K562 (cell line): ENCODE measurements at regions not wholly inside any gene's neighbourhood (a gene's known extent, or its start where the extent isn't known, plus 50 kb on each side); places are given as distances from the start of the nearest gene placed in this dataset.

Experiments used
- ATAC-seq: fragments of 200-7000 bp; cut with Tn5 transposase; 3 replicates; pipeline ENCODE4 v1.9.1; 2020; ENCODE audit warnings: moderate library complexity
- BruUV-seq: library from RNA; stranded (reverse); fragments of 400-500 nt; replicated peaks from 2 replicates; lab custom pipeline; 2021; lab: Mats Ljungman, UMichigan
- CTCF ChIA-PET: fragments of 300-600 bp; formaldehyde crosslinking; extraction: SDS; loops from one replicate; lab custom pipeline; 2021; ENCODE audit warnings: low intra/inter-chr PET ratio; lab: Yijun Ruan, JAX
- POLR2A ChIA-PET: fragments of 300-600, 350-650 bp; sonication (Branson Sonifier 250); formaldehyde crosslinking; extraction: SDS; loops from one replicate; lab custom pipeline; 2021; ENCODE audit warnings: antibody characterized with exemption, inconsistent platforms; lab: Yijun Ruan, JAX
- DNase-seq, 4 experiments: peaks; one replicate each; pipeline versions ENCODE4 v3.0.0 to v3.0.0-alpha.2; 2011 to 2018; ENCODE audit warnings: low spot score in 3 of 4, mixed read lengths in 3 of 4; ENCODE audit errors: extremely low read depth in 1 of 4
- FAIRE-seq: peaks from 2 replicates; lab custom pipeline; 2011; peaks lifted over from hg19 to GRCh38; lab: Jason Lieb, UNC
- H2AFZ ChIP-seq: 2 replicates; pipeline ENCODE4 v1.6.0; 2011; ENCODE audit warnings: low read depth, low read length, control low read depth, inconsistent platforms
- H3K27ac ChIP-seq: fragments of 200-600 bp; 3 replicates; pipeline ENCODE4 v1.8.0; 2011; ENCODE audit warnings: low read depth, mild to moderate bottlenecking, control low read depth, inconsistent platforms, low read length, moderate library complexity, mixed read lengths; ENCODE audit errors: extremely low read depth
- H3K27me3 ChIP-seq, 2 experiments: fragments of 300-600 bp in 1 of 2; 2 replicates in 1 of 2; 3 replicates in 1 of 2; pipeline versions ENCODE4 v1.6.0 to v1.8.0; 2011; ENCODE audit warnings: inconsistent platforms in 2 of 2, low read length in 2 of 2, mild to moderate bottlenecking in 1 of 2, mixed read lengths in 1 of 2, moderate library complexity in 1 of 2; ENCODE audit not compliant: control insufficient read depth in 2 of 2, insufficient read depth in 2 of 2
- H3K36me3 ChIP-seq: fragments of 300-600 bp; 3 replicates; pipeline ENCODE4 v1.8.0; 2011; ENCODE audit warnings: mild to moderate bottlenecking, low read length, inconsistent platforms; ENCODE audit not compliant: control insufficient read depth, insufficient read depth
- H3K4me1 ChIP-seq, 2 experiments: fragments of 200-600 bp in 1 of 2; replicated peaks in 1 of 2; 2 replicates in 1 of 2; 3 replicates in 1 of 2; pipeline versions ENCODE4 v1.5.1 to v1.8.0; 2011; ENCODE audit warnings: inconsistent platforms in 2 of 2, low read length in 2 of 2, mild to moderate bottlenecking in 1 of 2, mixed read lengths in 1 of 2, moderate library complexity in 1 of 2; ENCODE audit not compliant: control insufficient read depth in 2 of 2, insufficient read depth in 2 of 2
- H3K4me2 ChIP-seq: 2 replicates; pipeline ENCODE4 v1.6.1; 2011; ENCODE audit warnings: low read length, control low read depth, inconsistent platforms, mixed read lengths; ENCODE audit not compliant: insufficient read depth
- H3K4me3 ChIP-seq: fragments of 200-600 bp; sonication (generic), shearing (Covaris generic); 2 replicates; pipeline ENCODE4 v1.5.1; 2016; ENCODE audit warnings: control low read depth, inconsistent platforms
- H3K79me2 ChIP-seq: fragments of 200-600 bp; 3 replicates; pipeline ENCODE4 v1.8.0; 2011; ENCODE audit warnings: low read length, inconsistent platforms; ENCODE audit not compliant: control insufficient read depth, insufficient read depth
- H3K9ac ChIP-seq, 2 experiments: 2 replicates each; pipeline versions ENCODE4 v1.6.0 to v1.6.1; 2011; ENCODE audit warnings: low read depth in 2 of 2, low read length in 2 of 2, control low read depth in 1 of 2, inconsistent platforms in 1 of 2, mild to moderate bottlenecking in 1 of 2, mixed read lengths in 1 of 2; ENCODE audit not compliant: insufficient read depth in 1 of 2
- H3K9me1 ChIP-seq: one replicate; pipeline ENCODE4 v1.6.0; 2011; ENCODE audit warnings: inconsistent platforms, mild to moderate bottlenecking, low read length, moderate library complexity; ENCODE audit not compliant: control insufficient read depth, insufficient read depth
- H3K9me3 ChIP-seq: replicated peaks from 2 replicates; pipeline ENCODE4 v1.5.1; 2011; ENCODE audit warnings: low read depth, low read length, inconsistent platforms; ENCODE audit not compliant: control insufficient read depth, insufficient read depth
- H4K20me1 ChIP-seq: replicated peaks from 2 replicates; pipeline ENCODE4 v1.6.1; 2011; ENCODE audit warnings: low read length, inconsistent platforms, mixed read lengths; ENCODE audit not compliant: control insufficient read depth, insufficient read depth
- BCLAF1 ChIP-seq, 2 experiments: fragments of 450-650 bp in 1 of 2; IDR thresholded peaks; 2 replicates each; pipeline ENCODE4 v1.6.1; 2011 to 2017; ENCODE audit warnings: low read depth in 2 of 2, antibody characterized with exemption in 1 of 2, borderline replicate concordance in 1 of 2, low read length in 1 of 2, mild to moderate bottlenecking in 1 of 2, mixed read lengths in 1 of 2; ENCODE audit not compliant: control insufficient read depth in 1 of 2
- ETS2 ChIP-seq: IDR thresholded peaks from 2 replicates; pipeline ENCODE4 v1.6.1; 2016; ENCODE audit warnings: borderline replicate concordance, missing genetic modification characterization, mild to moderate bottlenecking, moderate library complexity, missing compliant biosample characterization; ENCODE audit not compliant: poor library complexity, severe bottlenecking
- OTX1 ChIP-seq: fragments of 450-650 bp; formaldehyde crosslinking; IDR thresholded peaks from 2 replicates; pipeline ENCODE4 v1.4.0; 2022; ENCODE audit warnings: mild to moderate bottlenecking
- SAP30 ChIP-seq: fragments of 200-600 bp; sonication (generic); IDR thresholded peaks from 2 replicates; pipeline ENCODE4 v1.6.1; 2012; ENCODE audit warnings: borderline replicate concordance, low read depth, mild to moderate bottlenecking, moderate library complexity, low read length, control low read depth, inconsistent platforms; ENCODE audit not compliant: insufficient read depth, poor library complexity, severe bottlenecking
- SIN3A ChIP-seq, 2 experiments: fragments of 150-350 bp in 1 of 2; IDR thresholded peaks; 2 replicates each; pipeline ENCODE4 v1.6.1; 2011 to 2016; ENCODE audit warnings: borderline replicate concordance in 2 of 2, low read depth in 2 of 2, low read length in 2 of 2, mild to moderate bottlenecking in 2 of 2, moderate library complexity in 2 of 2; ENCODE audit not compliant: control insufficient read depth in 1 of 2
- TOE1 ChIP-seq, 2 experiments: fragments of 450-650 bp in 1 of 2; sonication (generic) in 1 of 2; formaldehyde crosslinking in 1 of 2; IDR thresholded peaks; 2 replicates each; pipeline versions ENCODE4 v1.7.1 to v1.8.0; 2016 to 2022; ENCODE audit warnings: borderline replicate concordance in 2 of 2, mild to moderate bottlenecking in 2 of 2, antibody characterized with exemption in 1 of 2, inconsistent platforms in 1 of 2, low read depth in 1 of 2, missing genetic modification reagents in 1 of 2, moderate library complexity in 1 of 2
- YBX1 ChIP-seq: fragments of 450-650 bp; IDR thresholded peaks from 2 replicates; pipeline ENCODE4 v1.7.1; 2016; ENCODE audit warnings: mild to moderate bottlenecking
- ZBTB5 ChIP-seq: fragments of 450-650 bp; IDR thresholded peaks from 2 replicates; pipeline ENCODE4 v1.6.1; 2017; ENCODE audit warnings: antibody characterized with exemption
- ZNF174 ChIP-seq: fragments of 250-450 bp; sonication (Bioruptor Pico); IDR thresholded peaks from 2 replicates; pipeline ENCODE4 v1.4.0; 2020; ENCODE audit warnings: mild to moderate bottlenecking
- ZNF324 ChIP-seq: fragments of 250-450 bp; sonication (Bioruptor Pico); IDR thresholded peaks from 2 replicates; pipeline ENCODE4 v1.4.0; 2020; ENCODE audit warnings: mild to moderate bottlenecking
- WGBS: fragments of 100-300 bp; shearing (Covaris generic); methylation state at CpG from one replicate; pipeline ENCODE4 v1.1.6; 2016; ENCODE audit warnings: low coverage, mixed read lengths; ENCODE audit not compliant: insufficient coverage; ENCODE audit errors: missing lambda C conversion rate; 5-methylcytosine and 5-hydroxymethylcytosine counted together
- in situ Hi-C: fragments of 300-500 bp; cut with MboI; formaldehyde crosslinking; loops from 4 replicates; pipeline ENCODE4 v1.15.0; 2018; ENCODE audit warnings: inconsistent platforms, mixed read lengths
- intact Hi-C: fragments of 100-400 bp; cut with micrococcal nuclease; formaldehyde crosslinking; loops from 2 replicates; pipeline ENCODE4 v1.14.2; 2022
- TF ChIP-seq, protein P1 (sequence below): fragments of 150-350 bp; conservative IDR thresholded peaks from 2 replicates; pipeline ENCODE4 v1.6.1; 2014; ENCODE audit warnings: low read length

DNA sequence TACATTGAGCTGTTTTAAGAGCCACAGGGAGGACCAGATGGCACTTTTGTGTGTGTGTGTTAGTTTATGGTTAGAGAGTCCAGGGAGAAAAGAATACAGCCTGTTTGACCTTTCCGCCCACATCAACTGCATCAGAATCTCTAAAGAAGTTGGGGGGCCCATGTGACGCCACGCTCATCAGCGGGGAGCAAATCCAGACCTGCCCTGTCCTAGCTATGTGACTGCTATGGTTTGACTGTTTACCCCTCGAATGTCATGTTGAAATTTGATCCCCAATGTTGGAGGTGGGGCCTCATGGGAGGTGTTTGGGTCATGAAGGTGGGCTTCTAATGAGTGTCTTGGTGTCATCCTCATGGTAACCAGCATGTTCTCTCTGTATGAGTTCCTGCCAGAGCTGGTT lies 128.0 kb downstream of the ADRA2A start:
- intact Hi-C loops: no loop called here
- TF ChIP-seq ZBTB5: no peak
- no peak for TF ChIP-seq OTX1 (CRISPR knock-in tag)
- no peak for TF ChIP-seq YBX1
- TF ChIP-seq, protein P1, sequence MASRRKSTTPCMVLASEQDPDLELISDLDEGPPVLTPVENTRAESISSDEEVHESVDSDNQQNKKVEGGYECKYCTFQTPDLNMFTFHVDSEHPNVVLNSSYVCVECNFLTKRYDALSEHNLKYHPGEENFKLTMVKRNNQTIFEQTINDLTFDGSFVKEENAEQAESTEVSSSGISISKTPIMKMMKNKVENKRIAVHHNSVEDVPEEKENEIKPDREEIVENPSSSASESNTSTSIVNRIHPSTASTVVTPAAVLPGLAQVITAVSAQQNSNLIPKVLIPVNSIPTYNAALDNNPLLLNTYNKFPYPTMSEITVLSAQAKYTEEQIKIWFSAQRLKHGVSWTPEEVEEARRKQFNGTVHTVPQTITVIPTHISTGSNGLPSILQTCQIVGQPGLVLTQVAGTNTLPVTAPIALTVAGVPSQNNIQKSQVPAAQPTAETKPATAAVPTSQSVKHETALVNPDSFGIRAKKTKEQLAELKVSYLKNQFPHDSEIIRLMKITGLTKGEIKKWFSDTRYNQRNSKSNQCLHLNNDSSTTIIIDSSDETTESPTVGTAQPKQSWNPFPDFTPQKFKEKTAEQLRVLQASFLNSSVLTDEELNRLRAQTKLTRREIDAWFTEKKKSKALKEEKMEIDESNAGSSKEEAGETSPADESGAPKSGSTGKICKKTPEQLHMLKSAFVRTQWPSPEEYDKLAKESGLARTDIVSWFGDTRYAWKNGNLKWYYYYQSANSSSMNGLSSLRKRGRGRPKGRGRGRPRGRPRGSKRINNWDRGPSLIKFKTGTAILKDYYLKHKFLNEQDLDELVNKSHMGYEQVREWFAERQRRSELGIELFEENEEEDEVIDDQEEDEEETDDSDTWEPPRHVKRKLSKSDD: no peak
- TF ChIP-seq BCLAF1 (IDR thresholded peaks at IDR 0.05; ENCODE audit: borderline replicate concordance in 1 of 2, control insufficient read depth in 1 of 2, low read depth in 2 of 2, low read length in 1 of 2): no peak
- no peak for TF ChIP-seq SIN3A (IDR thresholded peaks at IDR 0.05; ENCODE audit: borderline replicate concordance in 2 of 2, control insufficient read depth in 1 of 2, low read depth in 2 of 2, low read length in 2 of 2)
- TF ChIP-seq ETS2 (tag): no peak
- no peak for TF ChIP-seq SAP30
- no peak for TF ChIP-seq TOE1 (IDR thresholded peaks at IDR 0.05; ENCODE audit: borderline replicate concordance)
- TF ChIP-seq TOE1 (CRISPR knock-in tag; IDR thresholded peaks at IDR 0.05; ENCODE audit: borderline replicate concordance, low read depth): no peak
- TF ChIP-seq ZNF174 (CRISPR knock-in tag): no peak
- TF ChIP-seq ZNF324 (CRISPR knock-in tag): no peak

More for the DNA sequence above, 128.0 kb downstream of the ADRA2A start:
- Histone ChIP-seq H3K79me2 (no peaks in the 10 kb centered on the region), H3K9me3 (no peaks in the 10 kb centered on the region), H2AFZ (no peak overlapping the region), H3K9me1 (no peaks in the 10 kb centered on the region), H3K27me3 (no peaks in the 10 kb centered on the region), H3K4me1 (no peaks in the 10 kb centered on the region), H3K4me2 (no peak overlapping the region), H4K20me1 (no peaks in the 10 kb centered on the region), H3K4me3 (no peak overlapping the region), H3K9ac (no peak overlapping the region), H3K27ac (no peak overlapping the region), H3K36me3 (no peaks in the 10 kb centered on the region)
- in situ Hi-C loops: no loop called here
- ATAC-seq (no peak), DNase-seq (no peak), FAIRE-seq (no peak)
- CTCF ChIA-PET: no interaction called here
- BruUV-seq: no TSS peak
- POLR2A ChIA-PET: interaction anchor here (0.6 to 0.9 kb wide), 2 partner anchors 101 to 901 kb away, joined by 3 read pairs; no protein-coding TSS in a partner anchor
- 0% methylated on average over 5 of the region's 5 CpGs for WGBS
